ENCODE measurements at regions not wholly inside any gene's neighbourhood (a gene's known extent, or its start where the extent isn't known, plus 50 kb on each side); places are given as distances from the start of the nearest gene placed in this dataset.

DNA sequence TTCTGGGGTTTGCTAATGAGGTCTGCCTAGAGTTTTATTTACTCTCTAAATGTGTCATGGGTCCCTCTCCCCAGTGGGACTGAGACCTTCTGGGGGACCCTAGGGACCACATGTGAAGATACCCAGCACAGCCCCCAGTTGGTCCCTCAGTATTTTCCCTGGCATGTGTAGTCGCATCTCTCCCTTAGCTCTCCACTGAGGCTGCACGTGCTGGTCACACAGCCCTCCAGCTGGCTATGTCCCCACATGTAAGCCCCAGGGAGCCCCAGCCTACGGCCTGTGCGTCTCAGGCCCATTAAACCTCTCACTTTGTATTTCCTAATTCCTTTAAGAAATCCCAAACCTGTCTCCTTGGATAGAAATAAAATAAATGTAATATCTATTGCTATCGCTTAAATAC, 189.6 kb upstream of the TSHZ3 start:
- Histone ChIP-seq H3K4me3 (ENCODE audit: low read length) (no peak overlapping the region), H3K9ac (ENCODE audit: low read length) (no peak overlapping the region), H3K4me2 (ENCODE audit: low read depth, low read length) (no peak overlapping the region), H3K36me3 (replicated peaks; ENCODE audit: insufficient read depth, low read length) (no peaks in the 10 kb centered on the region), H2AFZ (ENCODE audit: low read length) (no peak overlapping the region), H3K9me2 (replicated peaks; ENCODE audit: insufficient read depth, low read length) (no peaks in the 10 kb centered on the region), H3K27me3 (replicated peaks; ENCODE audit: insufficient read depth, low read length) (peaks cover 17% of the 10 kb centered on the region; the same call in 1 of the 2 replicates), H3F3A (ENCODE audit: insufficient read depth, low read length) (no peaks in the 10 kb centered on the region), H3K79me2 (ENCODE audit: low read length) (no peaks in the 10 kb centered on the region), H3K9me3 (replicated peaks; ENCODE audit: insufficient read depth, low read length) (no peaks in the 10 kb centered on the region), H3K4me1 (ENCODE audit: low read length) (no peaks in the 10 kb centered on the region), H4K20me1 (ENCODE audit: insufficient read depth, low read length) (no peaks in the 10 kb centered on the region), H3K27ac (ENCODE audit: low read length) (no peak overlapping the region)
- no peak for TF ChIP-seq EZH2phosphoT487 (IDR thresholded peaks at IDR 0.05; ENCODE audit: low read length)
- TF ChIP-seq, protein P1, sequence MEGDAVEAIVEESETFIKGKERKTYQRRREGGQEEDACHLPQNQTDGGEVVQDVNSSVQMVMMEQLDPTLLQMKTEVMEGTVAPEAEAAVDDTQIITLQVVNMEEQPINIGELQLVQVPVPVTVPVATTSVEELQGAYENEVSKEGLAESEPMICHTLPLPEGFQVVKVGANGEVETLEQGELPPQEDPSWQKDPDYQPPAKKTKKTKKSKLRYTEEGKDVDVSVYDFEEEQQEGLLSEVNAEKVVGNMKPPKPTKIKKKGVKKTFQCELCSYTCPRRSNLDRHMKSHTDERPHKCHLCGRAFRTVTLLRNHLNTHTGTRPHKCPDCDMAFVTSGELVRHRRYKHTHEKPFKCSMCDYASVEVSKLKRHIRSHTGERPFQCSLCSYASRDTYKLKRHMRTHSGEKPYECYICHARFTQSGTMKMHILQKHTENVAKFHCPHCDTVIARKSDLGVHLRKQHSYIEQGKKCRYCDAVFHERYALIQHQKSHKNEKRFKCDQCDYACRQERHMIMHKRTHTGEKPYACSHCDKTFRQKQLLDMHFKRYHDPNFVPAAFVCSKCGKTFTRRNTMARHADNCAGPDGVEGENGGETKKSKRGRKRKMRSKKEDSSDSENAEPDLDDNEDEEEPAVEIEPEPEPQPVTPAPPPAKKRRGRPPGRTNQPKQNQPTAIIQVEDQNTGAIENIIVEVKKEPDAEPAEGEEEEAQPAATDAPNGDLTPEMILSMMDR (IDR thresholded peaks at IDR 0.05; ENCODE audit: low read length): no peak
- TF ChIP-seq EZH2 (optimal IDR thresholded peaks at IDR 0.05; ENCODE audit: low read depth, low read length): no peak
- DNase-seq: no peak

DNA sequence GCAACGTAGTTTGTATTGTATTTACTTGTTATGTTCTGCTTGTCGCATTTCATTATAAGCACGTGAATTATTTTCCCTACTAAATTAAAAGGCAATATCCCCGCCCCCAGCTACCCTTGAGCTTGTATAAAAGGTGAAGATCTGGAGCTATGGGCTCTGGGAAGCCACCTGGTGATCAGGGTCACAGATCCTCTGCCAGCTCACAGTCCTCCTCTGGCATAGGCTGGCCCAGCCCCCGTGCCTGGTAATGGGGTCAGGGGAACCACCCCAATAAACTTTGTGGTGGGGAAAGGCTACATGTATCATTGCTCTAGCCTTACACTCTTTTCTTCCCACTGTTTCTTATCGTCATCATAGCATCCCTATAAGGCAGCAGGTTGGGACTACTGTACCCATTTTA, 190.2 kb upstream of the TSHZ3 start:
- DNase-seq: no peak
- H3K4me3 ChIP-seq (ENCODE audit: low read length): no peak overlapping the region
- no peaks in the 10 kb centered on the region for H4K20me1 ChIP-seq (ENCODE audit: insufficient read depth, low read length)
- no peak overlapping the region for H3K9ac ChIP-seq (ENCODE audit: low read length)
- no peaks in the 10 kb centered on the region for H3K4me1 ChIP-seq (ENCODE audit: low read length)
- no peaks in the 10 kb centered on the region for H3K9me2 ChIP-seq (replicated peaks; ENCODE audit: insufficient read depth, low read length)
- no peak overlapping the region for H2AFZ ChIP-seq (ENCODE audit: low read length)
- no peak for TF ChIP-seq EZH2 (optimal IDR thresholded peaks at IDR 0.05; ENCODE audit: low read depth, low read length)
- TF ChIP-seq, protein P1 (IDR thresholded peaks at IDR 0.05; ENCODE audit: low read length): no peak
- no peak for TF ChIP-seq EZH2phosphoT487 (IDR thresholded peaks at IDR 0.05; ENCODE audit: low read length)
- no peaks in the 10 kb centered on the region for H3F3A ChIP-seq (ENCODE audit: insufficient read depth, low read length)
- no peaks in the 10 kb centered on the region for H3K79me2 ChIP-seq (ENCODE audit: low read length)
- no peaks in the 10 kb centered on the region for H3K9me3 ChIP-seq (replicated peaks; ENCODE audit: insufficient read depth, low read length)
- no peaks in the 10 kb centered on the region for H3K36me3 ChIP-seq (replicated peaks; ENCODE audit: insufficient read depth, low read length)
- no peak overlapping the region for H3K27ac ChIP-seq (ENCODE audit: low read length)
- H3K27me3 ChIP-seq (replicated peaks; ENCODE audit: insufficient read depth, low read length): peaks cover 17% of the 10 kb centered on the region; the same call in 1 of the 2 replicates
- no peak overlapping the region for H3K4me2 ChIP-seq (ENCODE audit: low read depth, low read length)

DNA sequence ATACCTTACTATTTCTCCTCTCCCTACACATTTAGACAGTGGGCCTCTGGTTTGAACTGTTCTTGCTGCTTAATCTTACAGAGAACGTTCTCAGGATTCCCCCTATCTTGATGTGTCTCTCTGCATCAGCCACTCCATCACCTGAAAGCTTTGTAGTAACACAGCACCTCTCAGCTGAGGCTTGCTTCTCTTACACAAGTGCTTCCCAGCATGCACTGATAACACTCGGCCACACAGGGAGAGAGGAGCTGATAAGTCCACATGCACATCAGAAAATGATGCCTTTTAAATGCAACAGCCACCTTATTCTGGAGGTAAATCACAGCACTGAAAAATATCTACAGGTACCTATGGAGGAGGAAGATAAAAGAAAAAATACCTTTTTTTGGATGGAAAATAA, 192.2 kb upstream of the TSHZ3 start:
- no peak overlapping the region for H3K4me3 ChIP-seq (ENCODE audit: low read length)
- no peaks in the 10 kb centered on the region for H3K36me3 ChIP-seq (replicated peaks; ENCODE audit: insufficient read depth, low read length)
- no peak overlapping the region for H2AFZ ChIP-seq (ENCODE audit: low read length)
- H3F3A ChIP-seq (ENCODE audit: insufficient read depth, low read length): no peaks in the 10 kb centered on the region
- TF ChIP-seq EZH2 (optimal IDR thresholded peaks at IDR 0.05; ENCODE audit: low read depth, low read length): no peak
- H3K9me3 ChIP-seq (replicated peaks; ENCODE audit: insufficient read depth, low read length): no peaks in the 10 kb centered on the region
- H3K79me2 ChIP-seq (ENCODE audit: low read length): no peaks in the 10 kb centered on the region
- no peak for DNase-seq
- H4K20me1 ChIP-seq (ENCODE audit: insufficient read depth, low read length): no peaks in the 10 kb centered on the region
- H3K27ac ChIP-seq (ENCODE audit: low read length): no peak overlapping the region
- H3K4me1 ChIP-seq (ENCODE audit: low read length): no peaks in the 10 kb centered on the region
- H3K9ac ChIP-seq (ENCODE audit: low read length): no peak overlapping the region
- no peak overlapping the region for H3K4me2 ChIP-seq (ENCODE audit: low read depth, low read length)
- H3K9me2 ChIP-seq (replicated peaks; ENCODE audit: insufficient read depth, low read length): no peaks in the 10 kb centered on the region
- H3K27me3 ChIP-seq (replicated peaks; ENCODE audit: insufficient read depth, low read length): peaks cover 14% of the 10 kb centered on the region

DNA sequence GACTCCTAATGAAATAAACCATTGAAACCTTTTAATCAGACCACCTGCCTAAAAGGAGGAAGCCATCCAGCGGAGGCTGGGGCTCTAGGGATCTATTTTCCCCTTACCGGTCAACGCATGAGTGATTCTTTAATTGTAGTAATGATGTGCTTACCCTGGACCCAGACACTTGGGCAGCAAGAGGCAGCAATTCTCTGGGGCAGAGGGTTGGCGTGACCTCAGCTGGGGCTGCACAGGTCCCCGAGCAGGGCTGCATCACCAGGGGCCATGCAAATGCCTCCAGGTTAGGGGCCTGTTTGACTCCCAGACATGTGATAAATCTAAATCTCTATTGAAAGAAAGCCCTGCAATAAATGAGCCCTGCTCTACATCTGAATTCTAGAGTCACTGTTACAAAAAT, 194.2 kb upstream of the TSHZ3 start:
- Histone ChIP-seq H4K20me1 (ENCODE audit: insufficient read depth, low read length) (no peaks in the 10 kb centered on the region), H3K9ac (ENCODE audit: low read length) (no peak overlapping the region), H3K4me3 (ENCODE audit: low read length) (no peak overlapping the region), H3K27ac (ENCODE audit: low read length) (no peak overlapping the region), H3K79me2 (ENCODE audit: low read length) (no peaks in the 10 kb centered on the region), H3K36me3 (replicated peaks; ENCODE audit: insufficient read depth, low read length) (no peaks in the 10 kb centered on the region), H3K9me2 (replicated peaks; ENCODE audit: insufficient read depth, low read length) (no peaks in the 10 kb centered on the region), H3K4me2 (ENCODE audit: low read depth, low read length) (no peak overlapping the region), H2AFZ (ENCODE audit: low read length) (no peak overlapping the region), H3K27me3 (replicated peaks; ENCODE audit: insufficient read depth, low read length) (peaks cover 16% of the 10 kb centered on the region), H3K9me3 (replicated peaks; ENCODE audit: insufficient read depth, low read length) (no peaks in the 10 kb centered on the region), H3F3A (ENCODE audit: insufficient read depth, low read length) (no peaks in the 10 kb centered on the region), H3K4me1 (ENCODE audit: low read length) (no peaks in the 10 kb centered on the region)
- DNase-seq: no peak
- TF ChIP-seq EZH2phosphoT487 (IDR thresholded peaks at IDR 0.05; ENCODE audit: low read length) (no peak), EZH2 (optimal IDR thresholded peaks at IDR 0.05; ENCODE audit: low read depth, low read length) (no peak)
- TF ChIP-seq, protein P1 (IDR thresholded peaks at IDR 0.05; ENCODE audit: low read length): no peak

Measured in MM.1S (cell line).